ENCODE measurements at regions not wholly inside any gene's neighbourhood (a gene's known extent, or its start where the extent isn't known, plus 50 kb on each side); places are given as distances from the start of the nearest gene placed in this dataset.

GRCh38 chr2:225295102-225295501, 104.4 kb upstream of the NYAP2 start:
- Histone ChIP-seq H3K36me3 (no peaks in the 10 kb centered on the region), H3K27me3 (no peaks in the 10 kb centered on the region), H3K4me1 (no peaks in the 10 kb centered on the region), H3K9me3 (no peaks in the 10 kb centered on the region), H3K4me3 (no peak overlapping the region), H3K27ac (no peak overlapping the region)
- WGBS = 79% methylated on average over 3 of the region's 3 CpGs
- DNase-seq (ENCODE audit: low spot score in 2 of 2) = no peak
- TF ChIP-seq POLR2A (IDR thresholded peaks at IDR 0.05) = no peak
- no peak for TF ChIP-seq EP300 (IDR thresholded peaks at IDR 0.05)
- TF ChIP-seq POLR2AphosphoS5 (IDR thresholded peaks at IDR 0.05) = no peak
- no peak for TF ChIP-seq CTCF (IDR thresholded peaks at IDR 0.05)

GRCh38 chr2:225293638-225294037, 105.9 kb upstream of the NYAP2 start:
- TF ChIP-seq CTCF (IDR thresholded peaks at IDR 0.05) (no peak), POLR2A (IDR thresholded peaks at IDR 0.05) (no peak), POLR2AphosphoS5 (IDR thresholded peaks at IDR 0.05) (no peak), EP300 (IDR thresholded peaks at IDR 0.05) (no peak)
- DNase-seq (ENCODE audit: low spot score in 2 of 2) = no peak
- 73% methylated on average over 7 of the region's 7 CpGs for WGBS

GRCh38 chr2:225290757-225291400, 108.6 kb upstream of the NYAP2 start:
- Histone ChIP-seq H3K36me3 (no peaks in the 10 kb centered on the region), H3K9me3 (no peaks in the 10 kb centered on the region), H3K4me1 (no peaks in the 10 kb centered on the region), H3K4me3 (no peak overlapping the region), H3K27me3 (no peaks in the 10 kb centered on the region), H3K27ac (no peak overlapping the region)
- no peak for DNase-seq (ENCODE audit: low spot score in 2 of 2)
- TF ChIP-seq EP300 (IDR thresholded peaks at IDR 0.05) (no peak), POLR2A (IDR thresholded peaks at IDR 0.05) (no peak), CTCF (IDR thresholded peaks at IDR 0.05) (no peak), POLR2AphosphoS5 (IDR thresholded peaks at IDR 0.05) (no peak)
- 70% methylated on average over 8 of the region's 8 CpGs for WGBS

More at GRCh38 chr2:225293638-225294037, 105.9 kb upstream of the NYAP2 start:
- H3K4me1 ChIP-seq = no peaks in the 10 kb centered on the region
- no peak overlapping the region for H3K27ac ChIP-seq
- no peaks in the 10 kb centered on the region for H3K36me3 ChIP-seq
- no peaks in the 10 kb centered on the region for H3K27me3 ChIP-seq
- H3K4me3 ChIP-seq = no peak overlapping the region
- no peaks in the 10 kb centered on the region for H3K9me3 ChIP-seq

- H3K36me3 ChIP-seq = no peaks in the 10 kb centered on the region
- H3K27ac ChIP-seq = no peak overlapping the region
- no peak overlapping the region for H3K4me3 ChIP-seq
- no peak for DNase-seq (ENCODE audit: low spot score in 2 of 2)
- H3K27me3 ChIP-seq = no peaks in the 10 kb centered on the region
- TF ChIP-seq EP300 (IDR thresholded peaks at IDR 0.05) (no peak), POLR2A (IDR thresholded peaks at IDR 0.05) (no peak), CTCF (IDR thresholded peaks at IDR 0.05) (no peak), POLR2AphosphoS5 (IDR thresholded peaks at IDR 0.05) (no peak)
- WGBS = 95% methylated on average over 2 of the region's 2 CpGs
- H3K9me3 ChIP-seq = no peaks in the 10 kb centered on the region
- no peaks in the 10 kb centered on the region for H3K4me1 ChIP-seq
These were observed 109.9 kb upstream of the NYAP2 start for GRCh38 chr2:225289659-225290058.

GRCh38 chr2:225288986-225289385, 110.5 kb upstream of the NYAP2 start:
- 95% methylated on average over 3 of the region's 3 CpGs for WGBS
- Histone ChIP-seq H3K36me3 (no peaks in the 10 kb centered on the region), H3K9me3 (no peaks in the 10 kb centered on the region), H3K27me3 (no peaks in the 10 kb centered on the region), H3K4me1 (no peaks in the 10 kb centered on the region), H3K4me3 (no peak overlapping the region), H3K27ac (no peak overlapping the region)
- no peak for TF ChIP-seq POLR2AphosphoS5 (IDR thresholded peaks at IDR 0.05)
- no peak for TF ChIP-seq POLR2A (IDR thresholded peaks at IDR 0.05)
- no peak for TF ChIP-seq CTCF (IDR thresholded peaks at IDR 0.05)
- no peak for TF ChIP-seq EP300 (IDR thresholded peaks at IDR 0.05)
- no peak for DNase-seq (ENCODE audit: low spot score in 2 of 2)

Data from suprapubic skin (tissue), 4 donors.